AG04449 (cell line): ENCODE measurements at regions not wholly inside any gene's neighbourhood (a gene's known extent, or its start where the extent isn't known, plus 50 kb on each side); places are given as distances from the start of the nearest gene placed in this dataset.

Experiments used
- CTCF ChIA-PET: fragments of 350-600 bp; formaldehyde crosslinking; extraction: SDS; loops from one replicate; lab custom pipeline; 2021; ENCODE audit warnings: antibody characterized with exemption; lab: Yijun Ruan, JAX
- POLR2A ChIA-PET: fragments of 400-600, 350-600 bp; formaldehyde crosslinking; extraction: SDS; loops from one replicate; lab custom pipeline; 2020; ENCODE audit warnings: antibody characterized with exemption, inconsistent platforms; lab: Yijun Ruan, JAX
- DNase-seq: peaks from one replicate; pipeline ENCODE4 v3.0.0-alpha.2; 2010; ENCODE audit warnings: low read depth, low spot score
- H3K4me3 ChIP-seq: 2 replicates; pipeline ENCODE4 v1.5.1; 2011; ENCODE audit warnings: low read depth, mild to moderate bottlenecking, control low read depth, low read length
- CTCF ChIP-seq: IDR thresholded peaks from one replicate; pipeline ENCODE4 v1.5.1; 2011; ENCODE audit warnings: mild to moderate bottlenecking, moderate library complexity, low read length, control low read depth, inconsistent platforms; ENCODE audit not compliant: insufficient read depth; ENCODE audit errors: missing control alignments

GRCh38 chr13:104015646-104016396 lies 949.6 kb upstream of the SLC10A2 start:
- H3K4me3 ChIP-seq, result no peak overlapping the region
- CTCF ChIA-PET, result no interaction called here
- no peak for TF ChIP-seq CTCF
- POLR2A ChIA-PET, result no interaction called here
- no peak for DNase-seq

- no peak overlapping the region for H3K4me3 ChIP-seq
- POLR2A ChIA-PET, result no interaction called here
- TF ChIP-seq CTCF, result no peak
- no peak for DNase-seq
- CTCF ChIA-PET, result no interaction called here
These were observed 948.8 kb upstream of the SLC10A2 start for GRCh38 chr13:104014803-104015645.

- POLR2A ChIA-PET, result no interaction called here
- CTCF ChIA-PET, result no interaction called here
- no peak for DNase-seq
These were observed 945.5 kb upstream of the SLC10A2 start for GRCh38 chr13:104011505-104012241.

GRCh38 chr13:104008541-104009435 lies 942.6 kb upstream of the SLC10A2 start:
- no peak for DNase-seq
- POLR2A ChIA-PET, result no interaction called here
- CTCF ChIA-PET, result no interaction called here
- no peak for TF ChIP-seq CTCF
- no peak overlapping the region for H3K4me3 ChIP-seq

More at GRCh38 chr13:104011505-104012241, 945.5 kb upstream of the SLC10A2 start:
- H3K4me3 ChIP-seq, result no peak overlapping the region
- no peak for TF ChIP-seq CTCF

- H3K4me3 ChIP-seq, result no peak overlapping the region
- POLR2A ChIA-PET, result no interaction called here
- CTCF ChIA-PET, result no interaction called here
- no peak for DNase-seq
- no peak for TF ChIP-seq CTCF
These were observed 941.9 kb upstream of the SLC10A2 start for GRCh38 chr13:104008075-104008474.
